ENCODE measurements at regions not wholly inside any gene's neighbourhood (a gene's known extent, or its start where the extent isn't known, plus 50 kb on each side); places are given as distances from the start of the nearest gene placed in this dataset.

GRCh38 chr4:11151500-11151899 is 277.2 kb downstream of the HS3ST1 start:
- Histone ChIP-seq H3K4me1 (ENCODE audit: control insufficient read depth in 2 of 2, insufficient read depth in 2 of 2, low read length in 1 of 2) (no peaks in the 10 kb centered on the region), H3K27me3 (ENCODE audit: control insufficient read depth in 1 of 2, insufficient read depth in 2 of 2, low read length in 2 of 2) (peaks cover 0 to 2% of the 10 kb centered on the region in 2 donors), H3K36me3 (ENCODE audit: control insufficient read depth in 2 of 2, insufficient read depth in 2 of 2, low read length in 1 of 2) (no peaks in the 10 kb centered on the region), H3K4me3 (ENCODE audit: low read depth in 1 of 2, low read length in 2 of 2) (no peak overlapping the region), H3K9me3 (ENCODE audit: control insufficient read depth in 2 of 2, insufficient read depth in 1 of 2, low read depth in 1 of 2, low read length in 1 of 2) (no peaks in the 10 kb centered on the region), H3K27ac (ENCODE audit: low read depth in 2 of 2, low read length in 1 of 2) (no peak overlapping the region)
- WGBS, 2 donors, result 83 to 91% methylated on average over 5 of the region's 5 CpGs

GRCh38 chr4:11149612-11150259 is 279.0 kb downstream of the HS3ST1 start:
- no peaks in the 10 kb centered on the region for H3K4me1 ChIP-seq (ENCODE audit: control insufficient read depth in 2 of 2, insufficient read depth in 2 of 2, low read length in 1 of 2)
- no peaks in the 10 kb centered on the region for H3K36me3 ChIP-seq (ENCODE audit: control insufficient read depth in 2 of 2, insufficient read depth in 2 of 2, low read length in 1 of 2)
- H3K9me3 ChIP-seq (ENCODE audit: control insufficient read depth in 2 of 2, insufficient read depth in 1 of 2, low read depth in 1 of 2, low read length in 1 of 2), result no peaks in the 10 kb centered on the region
- WGBS, 2 donors, result 73 to 81% methylated on average over 4 of the region's 4 CpGs
- no peak overlapping the region for H3K4me3 ChIP-seq (ENCODE audit: low read depth in 1 of 2, low read length in 2 of 2)
- H3K27me3 ChIP-seq (ENCODE audit: control insufficient read depth in 1 of 2, insufficient read depth in 2 of 2, low read length in 2 of 2), result peaks cover 0 to 2% of the 10 kb centered on the region in 2 donors
- H3K27ac ChIP-seq (ENCODE audit: low read depth in 2 of 2, low read length in 1 of 2), result no peak overlapping the region

- Histone ChIP-seq H3K9me3 (ENCODE audit: control insufficient read depth in 2 of 2, insufficient read depth in 1 of 2, low read depth in 1 of 2, low read length in 1 of 2) (no peaks in the 10 kb centered on the region), H3K4me3 (ENCODE audit: low read depth in 1 of 2, low read length in 2 of 2) (no peak overlapping the region), H3K36me3 (ENCODE audit: control insufficient read depth in 2 of 2, insufficient read depth in 2 of 2, low read length in 1 of 2) (no peaks in the 10 kb centered on the region), H3K27ac (ENCODE audit: low read depth in 2 of 2, low read length in 1 of 2) (no peak overlapping the region), H3K27me3 (ENCODE audit: control insufficient read depth in 1 of 2, insufficient read depth in 2 of 2, low read length in 2 of 2) (no peaks in the 10 kb centered on the region), H3K4me1 (ENCODE audit: control insufficient read depth in 2 of 2, insufficient read depth in 2 of 2, low read length in 1 of 2) (no peaks in the 10 kb centered on the region)
- WGBS, 2 donors, result 47 to 91% methylated on average over 1 of the region's 1 CpG
Measured at GRCh38 chr4:11139871-11140270, 288.8 kb downstream of the HS3ST1 start.

- H3K27ac ChIP-seq (ENCODE audit: low read depth in 2 of 2, low read length in 1 of 2), result no peak overlapping the region
- H3K4me1 ChIP-seq (ENCODE audit: control insufficient read depth in 2 of 2, insufficient read depth in 2 of 2, low read length in 1 of 2), result no peaks in the 10 kb centered on the region
- H3K4me3 ChIP-seq (ENCODE audit: low read depth in 1 of 2, low read length in 2 of 2), result no peak overlapping the region
- H3K27me3 ChIP-seq (ENCODE audit: control insufficient read depth in 1 of 2, insufficient read depth in 2 of 2, low read length in 2 of 2), result no peaks in the 10 kb centered on the region
- WGBS, 2 donors, result 75 to 89% methylated on average over 1 of the region's 1 CpG
- H3K9me3 ChIP-seq (ENCODE audit: control insufficient read depth in 2 of 2, insufficient read depth in 1 of 2, low read depth in 1 of 2, low read length in 1 of 2), result no peaks in the 10 kb centered on the region
- no peaks in the 10 kb centered on the region for H3K36me3 ChIP-seq (ENCODE audit: control insufficient read depth in 2 of 2, insufficient read depth in 2 of 2, low read length in 1 of 2)
Measured at GRCh38 chr4:11138964-11139363, 289.7 kb downstream of the HS3ST1 start.

- Histone ChIP-seq H3K36me3 (ENCODE audit: control insufficient read depth in 2 of 2, insufficient read depth in 2 of 2, low read length in 1 of 2) (no peaks in the 10 kb centered on the region), H3K9me3 (ENCODE audit: control insufficient read depth in 2 of 2, insufficient read depth in 1 of 2, low read depth in 1 of 2, low read length in 1 of 2) (no peaks in the 10 kb centered on the region), H3K27ac (ENCODE audit: low read depth in 2 of 2, low read length in 1 of 2) (no peak overlapping the region), H3K27me3 (ENCODE audit: control insufficient read depth in 1 of 2, insufficient read depth in 2 of 2, low read length in 2 of 2) (no peaks in the 10 kb centered on the region), H3K4me1 (ENCODE audit: control insufficient read depth in 2 of 2, insufficient read depth in 2 of 2, low read length in 1 of 2) (no peaks in the 10 kb centered on the region), H3K4me3 (ENCODE audit: low read depth in 1 of 2, low read length in 2 of 2) (no peak overlapping the region)
Measured at GRCh38 chr4:11134705-11135104, 294.0 kb downstream of the HS3ST1 start.

GRCh38 chr4:11133868-11134267 is 294.8 kb downstream of the HS3ST1 start:
- no peak overlapping the region for H3K27ac ChIP-seq (ENCODE audit: low read depth in 2 of 2, low read length in 1 of 2)
- H3K36me3 ChIP-seq (ENCODE audit: control insufficient read depth in 2 of 2, insufficient read depth in 2 of 2, low read length in 1 of 2), result no peaks in the 10 kb centered on the region
- 68 to 81% methylated on average over 2 of the region's 2 CpGs for WGBS, 2 donors
- H3K4me1 ChIP-seq (ENCODE audit: control insufficient read depth in 2 of 2, insufficient read depth in 2 of 2, low read length in 1 of 2), result no peaks in the 10 kb centered on the region
- H3K9me3 ChIP-seq (ENCODE audit: control insufficient read depth in 2 of 2, insufficient read depth in 1 of 2, low read depth in 1 of 2, low read length in 1 of 2), result no peaks in the 10 kb centered on the region
- no peaks in the 10 kb centered on the region for H3K27me3 ChIP-seq (ENCODE audit: control insufficient read depth in 1 of 2, insufficient read depth in 2 of 2, low read length in 2 of 2)
- H3K4me3 ChIP-seq (ENCODE audit: low read depth in 1 of 2, low read length in 2 of 2), result no peak overlapping the region

GRCh38 chr4:11132478-11132877 is 296.2 kb downstream of the HS3ST1 start:
- 39 to 48% methylated on average over 1 of the region's 1 CpG for WGBS, 2 donors
- H3K4me3 ChIP-seq (ENCODE audit: low read depth in 1 of 2, low read length in 2 of 2), result no peak overlapping the region
- H3K4me1 ChIP-seq (ENCODE audit: control insufficient read depth in 2 of 2, insufficient read depth in 2 of 2, low read length in 1 of 2), result no peaks in the 10 kb centered on the region
- H3K27ac ChIP-seq (ENCODE audit: low read depth in 2 of 2, low read length in 1 of 2), result no peak overlapping the region
- H3K36me3 ChIP-seq (ENCODE audit: control insufficient read depth in 2 of 2, insufficient read depth in 2 of 2, low read length in 1 of 2), result no peaks in the 10 kb centered on the region
- H3K27me3 ChIP-seq (ENCODE audit: control insufficient read depth in 1 of 2, insufficient read depth in 2 of 2, low read length in 2 of 2), result no peaks in the 10 kb centered on the region
- H3K9me3 ChIP-seq (ENCODE audit: control insufficient read depth in 2 of 2, insufficient read depth in 1 of 2, low read depth in 1 of 2, low read length in 1 of 2), result no peaks in the 10 kb centered on the region

GRCh38 chr4:11131491-11131890 is 297.2 kb downstream of the HS3ST1 start:
- no peaks in the 10 kb centered on the region for H3K36me3 ChIP-seq (ENCODE audit: control insufficient read depth in 2 of 2, insufficient read depth in 2 of 2, low read length in 1 of 2)
- H3K4me3 ChIP-seq (ENCODE audit: low read depth in 1 of 2, low read length in 2 of 2), result no peak overlapping the region
- H3K27ac ChIP-seq (ENCODE audit: low read depth in 2 of 2, low read length in 1 of 2), result no peak overlapping the region
- 87 to 88% methylated on average over 3 of the region's 3 CpGs for WGBS, 2 donors
- H3K27me3 ChIP-seq (ENCODE audit: control insufficient read depth in 1 of 2, insufficient read depth in 2 of 2, low read length in 2 of 2), result no peaks in the 10 kb centered on the region
- no peaks in the 10 kb centered on the region for H3K9me3 ChIP-seq (ENCODE audit: control insufficient read depth in 2 of 2, insufficient read depth in 1 of 2, low read depth in 1 of 2, low read length in 1 of 2)
- no peaks in the 10 kb centered on the region for H3K4me1 ChIP-seq (ENCODE audit: control insufficient read depth in 2 of 2, insufficient read depth in 2 of 2, low read length in 1 of 2)

- Histone ChIP-seq H3K27me3 (ENCODE audit: control insufficient read depth in 1 of 2, insufficient read depth in 2 of 2, low read length in 2 of 2) (no peaks in the 10 kb centered on the region), H3K27ac (ENCODE audit: low read depth in 2 of 2, low read length in 1 of 2) (no peak overlapping the region), H3K9me3 (ENCODE audit: control insufficient read depth in 2 of 2, insufficient read depth in 1 of 2, low read depth in 1 of 2, low read length in 1 of 2) (no peaks in the 10 kb centered on the region), H3K4me3 (ENCODE audit: low read depth in 1 of 2, low read length in 2 of 2) (no peak overlapping the region), H3K36me3 (ENCODE audit: control insufficient read depth in 2 of 2, insufficient read depth in 2 of 2, low read length in 1 of 2) (no peaks in the 10 kb centered on the region), H3K4me1 (ENCODE audit: control insufficient read depth in 2 of 2, insufficient read depth in 2 of 2, low read length in 1 of 2) (no peaks in the 10 kb centered on the region)
- 84 to 88% methylated on average over 4 of the region's 4 CpGs for WGBS, 2 donors
Measured at GRCh38 chr4:11130195-11130970, 298.3 kb downstream of the HS3ST1 start.

GRCh38 chr4:11120435-11120834 is 308.3 kb downstream of the HS3ST1 start:
- no peaks in the 10 kb centered on the region for H3K4me1 ChIP-seq (ENCODE audit: control insufficient read depth in 2 of 2, insufficient read depth in 2 of 2, low read length in 1 of 2)
- whole genome bisulfite sequencing, 2 donors, result 65 to 85% methylated on average over 2 of the region's 2 CpGs
- no peaks in the 10 kb centered on the region for H3K9me3 ChIP-seq (ENCODE audit: control insufficient read depth in 2 of 2, insufficient read depth in 1 of 2, low read depth in 1 of 2, low read length in 1 of 2)
- H3K27me3 ChIP-seq (ENCODE audit: control insufficient read depth in 1 of 2, insufficient read depth in 2 of 2, low read length in 2 of 2), result no peaks in the 10 kb centered on the region
- H3K4me3 ChIP-seq (ENCODE audit: low read depth in 1 of 2, low read length in 2 of 2), result no peak overlapping the region
- no peak overlapping the region for H3K27ac ChIP-seq (ENCODE audit: low read depth in 2 of 2, low read length in 1 of 2)
- no peaks in the 10 kb centered on the region for H3K36me3 ChIP-seq (ENCODE audit: control insufficient read depth in 2 of 2, insufficient read depth in 2 of 2, low read length in 1 of 2)

Data from esophagus (tissue), 2 donors.